ENCODE measurements at regions not wholly inside any gene's neighbourhood (a gene's known extent, or its start where the extent isn't known, plus 50 kb on each side); places are given as distances from the start of the nearest gene placed in this dataset.

DNA sequence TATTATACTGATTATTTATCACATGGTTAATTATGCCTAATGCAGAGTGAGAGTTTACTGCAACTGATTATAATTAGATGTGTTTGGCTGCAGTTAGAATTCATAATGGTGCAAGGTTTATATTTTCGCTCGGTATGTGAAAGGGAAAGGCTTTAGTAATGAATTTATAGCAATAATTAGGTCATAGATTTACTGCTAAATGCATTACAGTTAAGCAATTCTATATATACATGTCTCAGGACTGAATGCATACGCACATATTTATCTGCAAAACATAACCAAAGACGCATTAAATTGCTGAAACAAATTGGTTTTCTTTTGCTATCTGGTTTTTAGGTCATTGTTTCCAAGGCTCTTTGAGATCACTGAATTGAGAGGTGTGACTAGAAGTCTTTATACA, 428.1 kb upstream of the PDE3A start:
- intact Hi-C loops (cut with DNase I) = no loop called here
- no peaks in the 10 kb centered on the region for H3K36me3 ChIP-seq

GRCh38 chr12:19941096-19941495, 427.2 kb upstream of the PDE3A start:
- 97% methylated on average over 26 of the region's 26 CpGs for whole genome bisulfite sequencing, 2 donors
- no peak for DNase-seq
- Histone ChIP-seq H3K9me3 (no peaks in the 10 kb centered on the region), H3K27ac (no peak overlapping the region), H3K36me3 (no peaks in the 10 kb centered on the region), H3K4me3 (no peak overlapping the region), H3K4me1 (peaks cover 0 to 11% (median 3%) of the 10 kb centered on the region in 9 donors), H3K27me3 (no peaks in the 10 kb centered on the region)
- intact Hi-C loops (cut with DNase I) = no loop called here
- no peak for TF ChIP-seq CTCF (IDR thresholded peaks at IDR 0.05)
- ATAC-seq = no peak

More for the DNA sequence above, 428.1 kb upstream of the PDE3A start:
- ATAC-seq (no peak), DNase-seq (no peak)
- no peak overlapping the region for H3K27ac ChIP-seq
- 89 to 99% methylated on average over 4 of the region's 4 CpGs for WGBS, 2 donors
- no peaks in the 10 kb centered on the region for H3K9me3 ChIP-seq
- TF ChIP-seq CTCF (IDR thresholded peaks at IDR 0.05) = no peak
- H3K4me1 ChIP-seq = peaks cover 0 to 3% (median 0%) of the 10 kb centered on the region in 9 donors
- no peaks in the 10 kb centered on the region for H3K27me3 ChIP-seq
- H3K4me3 ChIP-seq = no peak overlapping the region

DNA sequence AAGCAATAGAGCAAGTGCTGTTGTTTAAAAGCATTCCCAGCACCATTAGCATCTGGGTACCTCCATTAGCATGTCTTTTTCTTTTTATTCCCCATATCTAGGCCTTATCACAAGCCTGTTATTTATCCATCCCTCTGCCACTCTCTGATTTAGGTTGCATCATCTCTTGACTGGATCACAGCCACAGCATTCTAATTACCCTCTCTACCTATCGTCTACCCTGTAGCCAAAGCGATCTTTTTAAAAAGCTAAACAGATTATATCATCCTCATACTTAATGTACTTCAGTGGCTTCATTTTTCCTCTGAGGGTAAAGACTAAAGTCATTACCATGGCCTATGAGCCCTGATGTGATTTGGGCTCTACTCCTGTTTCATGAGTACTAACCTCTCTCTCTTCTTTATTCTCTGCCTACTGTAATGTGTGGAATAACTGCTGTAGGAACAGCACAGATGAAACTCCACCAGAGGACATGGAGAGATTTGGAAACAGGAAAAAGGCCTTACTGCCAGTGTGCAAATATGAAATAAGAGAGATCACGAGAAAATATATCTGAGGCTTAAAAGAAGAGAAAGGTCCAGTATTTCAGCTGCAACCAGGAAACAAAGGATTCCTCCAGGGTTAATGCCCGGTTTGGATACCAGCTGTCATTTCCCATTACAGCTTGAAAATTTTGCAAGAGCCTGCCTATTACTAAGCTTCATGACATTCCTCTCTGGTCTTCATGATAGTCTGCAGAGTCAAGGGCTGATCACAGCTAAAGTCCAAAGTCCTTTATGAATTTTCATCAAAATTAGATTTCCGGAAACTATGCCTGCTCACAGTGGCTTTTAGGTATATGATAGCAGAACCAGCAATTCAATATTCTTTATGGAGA, 422.5 kb upstream of the PDE3A start:
- H3K36me3 ChIP-seq = no peaks in the 10 kb centered on the region
- H3K9me3 ChIP-seq = no peaks in the 10 kb centered on the region
- no peaks in the 10 kb centered on the region for H3K27me3 ChIP-seq
- ATAC-seq = peak in 4 of 8 donors; percentile 24 to 79 (median 38)
- WGBS, 2 donors = 72 to 74% methylated on average over 5 of the region's 5 CpGs
- intact Hi-C loops (cut with DNase I) = no loop called here
- H3K4me1 ChIP-seq = peaks cover 0 to 20% (median 10%) of the 10 kb centered on the region in 9 donors
- no peak for DNase-seq
- H3K4me3 ChIP-seq = no peak overlapping the region
- H3K27ac ChIP-seq = peak overlapping the region in 9 of 10 donors; percentile 27 to 77 (median 39)
- no peak for TF ChIP-seq CTCF (IDR thresholded peaks at IDR 0.05)

GRCh38 chr12:19946550-19946949, 421.8 kb upstream of the PDE3A start:
- ATAC-seq = peak; percentile 44 to 87 (median 74)
- TF ChIP-seq CTCF (IDR thresholded peaks at IDR 0.05) = no peak
- H3K27me3 ChIP-seq = no peaks in the 10 kb centered on the region
- peak overlapping the region in 7 of 10 donors; percentile 32 to 77 (median 39) for H3K27ac ChIP-seq
- whole genome bisulfite sequencing, 2 donors = 54 to 56% methylated on average over 5 of the region's 5 CpGs
- H3K4me1 ChIP-seq = peaks cover 0 to 20% (median 10%) of the 10 kb centered on the region in 9 donors
- H3K9me3 ChIP-seq = no peaks in the 10 kb centered on the region
- intact Hi-C loops (cut with DNase I) = no loop called here
- DNase-seq = no peak
- H3K4me3 ChIP-seq = no peak overlapping the region
- H3K36me3 ChIP-seq = no peaks in the 10 kb centered on the region

Data from heart right ventricle (tissue), 16 donors.